ENCODE measurements at regions not wholly inside any gene's neighbourhood (a gene's known extent, or its start where the extent isn't known, plus 50 kb on each side); places are given as distances from the start of the nearest gene placed in this dataset.

- Histone ChIP-seq H3K27ac (ENCODE audit: low read depth, low read length) (no peak overlapping the region), H3K4me3 (ENCODE audit: low read length) (peak overlapping the region; percentile 76), H4K20me1 (ENCODE audit: control insufficient read depth, insufficient read depth, low read depth, low read length) (no peaks in the 10 kb centered on the region), H3K4me1 (ENCODE audit: control insufficient read depth, low read length) (peaks cover 20% of the 10 kb centered on the region), H3K27me3 (ENCODE audit: control insufficient read depth, low read length) (peaks cover 9% of the 10 kb centered on the region), H3K36me3 (ENCODE audit: control insufficient read depth, low read length) (no peaks in the 10 kb centered on the region), H3K9me3 (ENCODE audit: control insufficient read depth, insufficient read depth, low read length) (no peaks in the 10 kb centered on the region), H3K9me2 (replicated peaks; ENCODE audit: control insufficient read depth, low read length) (no peaks in the 10 kb centered on the region), H3F3A (ENCODE audit: control insufficient read depth, insufficient read depth) (no peaks in the 10 kb centered on the region), H3K4me2 (ENCODE audit: low read length) (peak overlapping the region; percentile 74), H3K79me2 (ENCODE audit: control insufficient read depth, low read length) (peaks cover 48% of the 10 kb centered on the region)
- no peak for TF ChIP-seq EZH2phosphoT487 (IDR thresholded peaks at IDR 0.05; ENCODE audit: borderline replicate concordance, low read length)
- TF ChIP-seq, protein P1, sequence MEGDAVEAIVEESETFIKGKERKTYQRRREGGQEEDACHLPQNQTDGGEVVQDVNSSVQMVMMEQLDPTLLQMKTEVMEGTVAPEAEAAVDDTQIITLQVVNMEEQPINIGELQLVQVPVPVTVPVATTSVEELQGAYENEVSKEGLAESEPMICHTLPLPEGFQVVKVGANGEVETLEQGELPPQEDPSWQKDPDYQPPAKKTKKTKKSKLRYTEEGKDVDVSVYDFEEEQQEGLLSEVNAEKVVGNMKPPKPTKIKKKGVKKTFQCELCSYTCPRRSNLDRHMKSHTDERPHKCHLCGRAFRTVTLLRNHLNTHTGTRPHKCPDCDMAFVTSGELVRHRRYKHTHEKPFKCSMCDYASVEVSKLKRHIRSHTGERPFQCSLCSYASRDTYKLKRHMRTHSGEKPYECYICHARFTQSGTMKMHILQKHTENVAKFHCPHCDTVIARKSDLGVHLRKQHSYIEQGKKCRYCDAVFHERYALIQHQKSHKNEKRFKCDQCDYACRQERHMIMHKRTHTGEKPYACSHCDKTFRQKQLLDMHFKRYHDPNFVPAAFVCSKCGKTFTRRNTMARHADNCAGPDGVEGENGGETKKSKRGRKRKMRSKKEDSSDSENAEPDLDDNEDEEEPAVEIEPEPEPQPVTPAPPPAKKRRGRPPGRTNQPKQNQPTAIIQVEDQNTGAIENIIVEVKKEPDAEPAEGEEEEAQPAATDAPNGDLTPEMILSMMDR (IDR thresholded peaks at IDR 0.05; ENCODE audit: low read depth, low read length, poor library complexity, severe bottlenecking): no peak
Measured at GRCh38 chr17:77282524-77283515, 142.1 kb downstream of the SEC14L1 start.

DNA sequence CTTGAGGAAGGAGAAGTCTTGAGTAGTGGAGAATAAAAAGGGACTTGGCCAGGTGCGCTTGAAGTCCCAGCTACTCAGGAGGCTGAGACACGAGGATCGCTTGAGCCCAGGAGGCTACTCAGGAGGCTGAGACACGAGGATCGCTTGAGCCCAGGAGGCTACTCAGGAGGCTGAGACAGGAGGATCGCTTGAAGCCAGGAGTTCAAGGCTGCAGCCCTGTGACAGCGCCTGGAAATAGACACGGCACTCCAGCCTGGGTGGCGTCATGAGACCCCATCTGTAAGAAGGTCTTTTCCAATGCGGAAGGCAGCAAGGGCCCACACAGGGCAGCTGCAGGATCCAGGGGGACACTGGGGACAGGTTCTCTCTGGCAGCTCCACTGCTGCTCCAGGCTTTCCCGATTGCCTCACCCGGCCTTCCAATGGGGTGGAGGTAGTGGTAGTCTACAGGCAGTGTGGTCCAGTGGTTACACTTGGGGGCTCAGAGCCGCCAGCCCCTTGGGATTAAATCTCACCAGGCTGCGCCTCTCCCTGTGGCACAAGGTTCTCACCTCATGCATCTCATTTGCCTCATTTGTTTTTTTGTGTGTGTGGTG is 143.4 kb downstream of the SEC14L1 start:
- Histone ChIP-seq H3F3A (ENCODE audit: control insufficient read depth, insufficient read depth) (no peaks in the 10 kb centered on the region), H3K27ac (ENCODE audit: low read depth, low read length) (no peak overlapping the region), H3K9me3 (ENCODE audit: control insufficient read depth, insufficient read depth, low read length) (no peaks in the 10 kb centered on the region), H3K27me3 (ENCODE audit: control insufficient read depth, low read length) (peaks cover 9% of the 10 kb centered on the region), H3K4me1 (ENCODE audit: control insufficient read depth, low read length) (peaks cover 20% of the 10 kb centered on the region), H3K79me2 (ENCODE audit: control insufficient read depth, low read length) (peaks cover 54% of the 10 kb centered on the region), H3K36me3 (ENCODE audit: control insufficient read depth, low read length) (no peaks in the 10 kb centered on the region), H3K4me2 (ENCODE audit: low read length) (no peak overlapping the region), H3K9me2 (replicated peaks; ENCODE audit: control insufficient read depth, low read length) (no peaks in the 10 kb centered on the region), H4K20me1 (ENCODE audit: control insufficient read depth, insufficient read depth, low read depth, low read length) (no peaks in the 10 kb centered on the region), H3K4me3 (ENCODE audit: low read length) (no peak overlapping the region)
- TF ChIP-seq, protein P1 (IDR thresholded peaks at IDR 0.05; ENCODE audit: low read depth, low read length, poor library complexity, severe bottlenecking): no peak
- no peak for TF ChIP-seq EZH2phosphoT487 (IDR thresholded peaks at IDR 0.05; ENCODE audit: borderline replicate concordance, low read length)

DNA sequence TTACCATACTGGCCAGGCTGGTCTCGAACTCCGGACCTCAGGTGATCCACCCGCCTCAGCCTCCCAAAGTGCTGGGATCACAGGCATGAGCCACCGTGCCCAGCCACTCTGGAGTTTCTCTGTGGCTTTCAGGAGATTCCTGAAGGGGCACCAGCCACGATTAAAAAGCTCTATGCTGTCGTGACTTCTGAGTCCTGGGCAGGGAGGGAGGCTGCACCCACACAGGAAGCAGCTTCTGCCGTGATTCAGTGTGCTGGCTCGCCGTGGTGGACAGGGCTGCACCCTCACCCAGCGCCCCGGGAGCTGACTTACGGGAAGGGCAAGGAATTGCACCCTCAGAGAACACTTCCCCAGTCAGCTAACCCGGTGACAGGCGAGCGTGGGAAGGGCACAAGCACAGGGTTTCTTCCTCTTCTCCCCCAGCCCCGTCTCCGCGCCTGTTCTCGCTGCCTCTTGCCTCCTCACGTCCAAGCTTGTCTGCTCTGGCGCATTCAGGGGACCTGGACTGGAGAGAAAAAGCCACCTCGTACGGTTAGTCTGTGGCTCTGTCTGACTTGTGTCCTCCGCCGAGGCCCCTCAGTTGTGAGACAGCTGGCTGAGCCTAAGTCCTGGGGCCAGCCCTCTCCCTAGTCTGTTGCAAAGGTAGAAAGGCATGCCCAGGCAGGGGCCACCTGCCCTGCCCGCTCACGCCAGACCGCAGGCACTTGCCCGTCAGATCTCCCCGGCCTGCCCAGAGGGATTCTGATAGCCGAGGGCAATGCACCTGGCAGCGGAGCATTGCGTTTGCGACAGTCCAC is 145.0 kb downstream of the SEC14L1 start:
- H3K4me1 ChIP-seq (ENCODE audit: control insufficient read depth, low read length): peaks cover 16% of the 10 kb centered on the region
- no peaks in the 10 kb centered on the region for H3K36me3 ChIP-seq (ENCODE audit: control insufficient read depth, low read length)
- H3K79me2 ChIP-seq (ENCODE audit: control insufficient read depth, low read length): peaks cover 58% of the 10 kb centered on the region
- H3K4me2 ChIP-seq (ENCODE audit: low read length): no peak overlapping the region
- H3K4me3 ChIP-seq (ENCODE audit: low read length): no peak overlapping the region
- no peaks in the 10 kb centered on the region for H3K9me2 ChIP-seq (replicated peaks; ENCODE audit: control insufficient read depth, low read length)
- H3K27ac ChIP-seq (ENCODE audit: low read depth, low read length): no peak overlapping the region
- H3K27me3 ChIP-seq (ENCODE audit: control insufficient read depth, low read length): peaks cover 5% of the 10 kb centered on the region; the same call in 1 of the 2 replicates
- no peaks in the 10 kb centered on the region for H3K9me3 ChIP-seq (ENCODE audit: control insufficient read depth, insufficient read depth, low read length)
- H4K20me1 ChIP-seq (ENCODE audit: control insufficient read depth, insufficient read depth, low read depth, low read length): no peaks in the 10 kb centered on the region
- no peak for TF ChIP-seq EZH2phosphoT487 (IDR thresholded peaks at IDR 0.05; ENCODE audit: borderline replicate concordance, low read length)
- TF ChIP-seq, protein P1 (IDR thresholded peaks at IDR 0.05; ENCODE audit: low read depth, low read length, poor library complexity, severe bottlenecking): no peak
- H3F3A ChIP-seq (ENCODE audit: control insufficient read depth, insufficient read depth): no peaks in the 10 kb centered on the region
